Glomerular endothelial cell (primary cell): ENCODE measurements at regions not wholly inside any gene's neighbourhood (a gene's known extent, or its start where the extent isn't known, plus 50 kb on each side); places are given as distances from the start of the nearest gene placed in this dataset.
"Not testable (repeated sequence)": the region's sequence is repeated elsewhere in the genome, so short reads cannot be mapped to it uniquely, and the experiment has no call there.

ENCODE experiments used
- DNase-seq: peaks from one replicate; pipeline ENCODE4 v3.0.0-alpha.2; 2011; ENCODE audit warnings: low read depth, low spot score; ENCODE audit errors: extremely low read depth

DNA sequence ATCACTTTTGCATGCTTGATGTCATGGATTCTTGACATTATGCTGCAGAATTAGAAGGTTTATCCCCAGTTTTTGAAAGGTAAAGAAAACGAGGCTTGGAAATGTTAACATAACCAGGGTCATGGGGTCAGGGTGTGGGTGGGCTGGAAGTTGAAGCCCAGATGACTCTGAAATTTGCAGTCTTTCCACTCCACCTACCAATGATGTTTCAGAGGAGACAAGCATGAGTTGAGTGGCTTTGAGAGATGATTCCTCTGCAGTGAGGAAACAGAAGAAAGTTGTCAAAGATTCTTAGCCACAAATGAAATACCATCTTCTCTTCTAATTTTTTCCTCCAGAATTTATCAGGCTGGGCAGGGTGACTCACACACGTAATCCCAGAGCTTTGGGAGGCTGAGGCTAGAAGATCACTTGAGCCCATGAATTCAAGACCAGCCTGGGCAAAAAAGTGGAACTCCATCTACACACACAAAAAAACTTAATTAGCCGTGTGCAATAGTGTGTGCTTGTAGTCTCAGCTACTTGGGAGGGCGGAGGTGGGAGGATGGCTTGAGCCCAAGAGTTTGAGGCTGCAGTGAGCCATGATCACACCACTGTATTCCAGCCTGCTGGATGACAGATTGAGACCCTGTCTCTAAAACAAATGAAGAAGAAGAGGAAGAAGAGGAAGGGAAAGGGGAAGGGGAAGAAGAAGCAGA, 239.1 kb upstream of the AUTS2 start:
- no peak for DNase-seq

DNA sequence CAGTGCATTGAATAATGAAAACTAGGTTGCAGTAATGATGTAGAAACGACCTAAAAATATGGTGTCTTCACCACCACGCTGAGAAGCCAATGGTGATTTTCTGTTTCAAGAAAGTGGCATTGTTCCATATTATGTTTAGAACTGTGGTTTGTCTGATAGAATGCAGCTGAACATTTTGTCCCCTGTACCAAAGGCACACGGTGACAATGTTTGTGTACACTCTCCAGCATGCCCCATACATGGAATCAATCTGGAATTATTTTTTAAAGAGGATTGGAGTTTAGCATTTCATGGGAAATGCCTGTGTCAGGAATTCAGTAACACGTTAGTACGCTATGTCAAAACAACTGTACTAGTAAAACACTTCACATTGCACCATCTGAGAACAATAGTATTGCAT, 237.4 kb upstream of the AUTS2 start:
- DNase-seq: no peak

DNA sequence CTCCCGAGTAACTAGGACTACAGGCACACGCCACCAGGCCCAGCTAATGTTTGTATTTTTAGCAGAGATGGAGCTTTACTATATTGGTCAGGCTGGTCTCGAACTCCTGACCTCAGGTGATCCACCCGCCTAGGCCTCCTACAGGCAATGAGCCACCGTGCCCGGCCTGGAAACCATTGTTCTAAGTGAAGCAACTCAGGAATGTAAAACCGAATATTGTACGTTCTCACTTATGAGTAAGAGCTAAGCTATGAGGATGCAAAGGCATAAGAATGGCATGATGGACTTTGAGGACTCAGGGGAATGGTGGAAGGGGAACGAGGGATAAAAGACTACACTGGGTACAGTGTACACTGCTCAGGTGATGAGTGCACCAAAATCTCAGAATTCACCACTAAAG, 235.1 kb upstream of the AUTS2 start:
- DNase-seq: no peak

DNA sequence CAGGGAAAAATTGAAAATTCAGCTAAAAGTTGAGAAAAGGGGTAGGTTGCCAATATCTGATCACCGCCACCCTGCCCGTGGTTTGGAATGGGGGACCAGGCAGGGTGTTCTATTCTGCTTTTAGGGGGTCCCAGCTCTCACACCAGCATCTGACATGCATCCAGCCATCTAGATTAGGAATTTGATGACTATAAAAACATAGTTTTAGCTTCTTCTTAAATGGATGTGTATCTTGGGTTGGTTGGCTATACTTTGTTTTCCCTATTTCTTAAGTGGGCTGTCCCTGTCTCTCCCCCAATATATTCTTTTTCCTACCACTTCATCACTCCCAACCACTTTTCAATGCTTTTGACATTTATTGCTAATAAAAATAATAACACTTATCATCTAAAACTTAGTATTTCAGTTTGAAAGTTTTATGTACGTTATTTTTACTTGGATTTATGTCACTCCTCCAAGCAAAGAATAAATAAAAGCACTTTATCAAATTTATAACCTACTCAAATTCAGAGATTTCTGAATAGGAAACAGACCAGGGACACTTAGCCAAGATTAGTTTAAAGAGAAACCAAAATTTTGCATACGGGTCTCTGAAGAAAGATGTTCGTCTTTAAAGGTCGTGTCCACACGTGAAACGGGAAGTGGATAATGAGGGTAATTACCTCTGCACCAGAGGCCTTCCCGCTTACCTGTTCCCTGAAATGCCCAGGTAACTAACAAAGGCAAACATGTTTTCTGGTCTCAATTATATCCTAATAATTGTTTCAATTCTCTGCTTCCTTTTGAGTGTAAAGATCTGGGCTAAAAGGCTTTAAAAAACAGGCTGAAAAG, 233.2 kb upstream of the AUTS2 start:
- no peak for DNase-seq

DNA sequence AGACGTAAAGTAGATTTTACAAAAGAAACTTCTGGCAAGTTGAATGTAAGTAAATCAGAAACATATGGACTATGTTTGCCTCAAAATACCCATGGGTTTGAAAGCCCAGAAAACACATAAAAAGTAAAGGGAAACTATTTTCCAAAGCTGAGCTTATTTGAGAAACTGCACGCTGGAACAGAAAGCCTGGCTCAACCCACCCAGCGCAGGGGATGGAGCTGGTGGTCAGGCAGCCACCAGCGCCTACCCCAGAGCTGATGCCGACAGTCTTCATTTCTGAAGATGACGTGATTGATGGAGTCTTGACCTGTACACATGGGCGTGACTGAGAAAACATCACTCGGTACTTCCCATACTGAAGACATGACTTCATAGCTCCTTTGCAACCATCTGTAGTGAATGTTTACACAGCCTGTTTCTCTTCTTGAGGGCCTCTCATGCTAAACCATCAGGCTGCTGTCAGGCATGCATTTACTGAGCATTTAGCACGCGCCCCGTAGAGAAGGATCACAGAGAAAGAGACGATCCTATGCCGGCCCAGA, 232.6 kb upstream of the AUTS2 start:
- no peak for DNase-seq

DNA sequence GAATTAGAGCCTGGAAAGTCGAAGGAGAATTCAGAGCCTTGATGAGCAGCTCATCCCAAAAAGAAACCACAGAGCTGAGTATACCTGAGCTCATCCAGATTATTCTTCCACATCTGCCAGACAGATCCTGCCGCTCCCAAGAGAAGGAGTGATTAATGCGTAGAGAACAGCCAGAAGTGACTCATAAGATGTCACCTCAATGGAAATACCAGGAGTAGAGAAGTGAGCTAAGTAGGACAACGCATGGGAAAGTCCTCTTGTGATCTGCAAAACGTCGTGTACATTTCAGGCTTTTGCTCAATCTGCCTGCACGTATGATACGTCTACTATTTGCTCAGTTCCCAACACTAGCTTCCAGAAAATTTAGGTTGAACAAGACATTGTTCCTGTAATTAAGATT, 230.5 kb upstream of the AUTS2 start:
- DNase-seq: no peak

DNA sequence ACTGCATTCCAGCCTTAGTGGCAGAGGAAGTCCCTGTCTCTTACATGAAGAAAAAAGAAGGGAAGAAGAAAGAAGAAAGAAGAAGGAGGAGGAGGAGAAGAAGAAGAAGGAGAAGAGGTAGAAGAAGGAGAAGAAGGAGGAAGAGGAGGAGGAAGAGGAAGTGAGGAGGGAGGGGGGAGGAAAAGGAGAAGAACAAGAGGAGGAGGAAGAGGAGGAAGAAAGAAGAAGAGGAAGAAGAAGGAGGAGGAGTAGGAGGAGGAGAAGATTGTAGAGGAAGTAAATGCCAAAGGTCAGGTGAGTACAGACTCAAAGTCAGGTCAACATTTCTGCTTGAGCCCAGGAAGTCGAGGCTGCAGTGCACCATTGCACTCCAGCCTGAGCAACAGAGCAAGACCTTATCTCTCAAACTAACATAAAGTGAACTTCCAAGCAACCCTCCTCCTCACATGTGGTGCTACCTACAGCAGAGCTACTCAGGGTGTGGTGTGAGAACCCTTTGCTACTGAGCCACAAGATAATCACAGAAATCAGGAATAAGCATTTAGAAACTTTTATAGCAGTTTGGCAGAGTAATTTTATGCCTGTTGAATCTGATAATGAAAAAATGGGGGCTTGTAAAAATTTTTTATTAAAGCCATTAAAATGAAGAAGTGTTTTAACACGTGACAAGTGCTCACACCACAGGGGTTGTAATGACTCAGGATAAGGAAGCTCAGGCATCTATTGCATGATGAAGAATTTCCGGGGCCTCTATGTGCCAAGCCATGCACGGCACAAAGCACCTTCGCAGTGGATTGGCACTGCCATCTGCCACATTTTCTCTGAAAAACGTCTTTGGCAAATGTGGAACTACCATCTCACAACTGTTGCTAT, 224.9 kb upstream of the AUTS2 start:
- no peak for DNase-seq

DNA sequence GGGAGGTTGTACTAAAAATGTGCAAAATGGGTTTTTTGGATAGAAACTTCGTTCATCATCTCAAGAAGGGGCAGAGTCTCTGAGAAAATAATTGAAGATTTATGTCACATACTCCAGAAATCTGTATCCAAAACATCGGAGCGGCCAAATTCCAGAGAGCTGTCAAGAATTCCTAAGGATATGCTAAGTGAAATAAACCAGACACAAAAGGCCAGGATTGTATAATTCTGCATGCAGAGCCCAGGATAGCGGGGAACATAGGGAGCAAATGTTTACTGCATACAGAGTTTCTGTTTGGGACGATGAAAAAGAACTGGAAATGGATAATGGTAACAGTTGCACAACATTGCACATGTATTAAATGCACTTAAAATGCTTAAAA, 224.2 kb upstream of the AUTS2 start:
- DNase-seq: no peak

DNA sequence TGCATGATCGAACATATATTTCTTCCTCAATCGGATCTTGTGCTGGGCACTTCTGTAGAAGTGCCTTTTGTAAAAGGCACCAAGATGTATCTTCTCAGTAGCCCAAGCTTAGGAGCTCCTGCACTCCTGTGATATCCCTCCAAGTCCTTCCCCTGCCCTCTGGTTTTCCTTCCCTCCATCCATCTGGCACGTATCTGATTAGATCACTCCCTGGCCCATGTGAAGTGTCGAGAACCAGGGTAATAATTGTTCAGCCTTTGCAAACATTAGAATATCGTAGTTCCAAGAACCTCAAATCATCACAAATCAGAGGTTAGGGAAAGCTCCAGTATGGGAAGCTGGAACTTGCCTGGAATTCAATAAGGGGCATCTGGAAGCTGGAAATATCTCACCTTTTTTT, 221.1 kb upstream of the AUTS2 start:
- DNase-seq: no peak

DNA sequence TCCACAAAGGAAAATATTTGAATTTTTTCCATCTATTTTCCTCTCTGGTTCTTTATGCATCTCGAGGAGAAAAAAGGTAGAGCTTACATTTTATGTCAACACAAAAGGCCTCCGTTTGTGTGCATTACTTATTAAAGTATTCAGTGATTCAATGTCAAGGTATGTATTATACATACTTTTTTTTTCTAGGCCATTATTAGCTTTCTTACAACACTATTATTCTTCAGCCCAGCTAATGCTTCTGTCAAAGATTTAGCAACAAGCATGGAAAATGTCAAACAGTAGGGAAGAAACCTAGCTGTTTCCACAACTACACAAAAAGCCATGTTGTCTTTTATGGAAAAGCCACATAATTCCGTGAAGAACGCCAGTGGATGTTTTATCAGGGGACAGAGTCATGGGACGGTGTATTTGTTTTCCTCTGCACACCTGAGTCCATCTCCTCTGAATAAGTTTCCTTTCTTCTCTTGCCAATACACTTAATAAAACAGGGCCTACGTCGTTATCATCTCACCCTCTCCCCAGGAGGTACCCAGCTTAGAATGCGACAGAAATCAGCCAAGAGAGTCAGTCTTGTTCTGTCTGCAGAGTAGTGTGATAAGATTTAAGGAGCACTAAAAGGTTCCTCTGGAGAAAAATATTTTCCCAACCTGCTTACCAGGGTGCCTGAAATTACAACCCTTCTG, 209.7 kb upstream of the AUTS2 start:
- DNase-seq: no peak

DNA sequence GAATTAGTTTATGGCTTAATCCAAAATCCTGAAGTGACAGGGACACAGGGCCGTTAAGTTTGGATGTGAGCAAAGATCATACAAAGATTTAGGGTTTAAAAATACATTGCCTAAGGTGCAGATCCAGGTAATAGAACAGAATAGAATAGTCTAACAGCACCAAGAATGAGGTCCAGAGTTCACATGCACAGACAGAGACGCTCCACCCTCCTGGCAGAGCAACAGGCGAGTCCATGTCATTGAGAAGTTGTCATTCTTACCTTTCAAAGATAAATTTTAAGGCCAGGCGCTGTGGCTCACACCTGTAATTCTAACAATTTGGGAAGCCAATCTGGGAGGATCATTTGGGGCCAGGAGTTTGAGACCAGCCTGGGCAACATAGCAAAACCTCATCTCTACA, 209.1 kb upstream of the AUTS2 start:
- DNase-seq: no peak

DNA sequence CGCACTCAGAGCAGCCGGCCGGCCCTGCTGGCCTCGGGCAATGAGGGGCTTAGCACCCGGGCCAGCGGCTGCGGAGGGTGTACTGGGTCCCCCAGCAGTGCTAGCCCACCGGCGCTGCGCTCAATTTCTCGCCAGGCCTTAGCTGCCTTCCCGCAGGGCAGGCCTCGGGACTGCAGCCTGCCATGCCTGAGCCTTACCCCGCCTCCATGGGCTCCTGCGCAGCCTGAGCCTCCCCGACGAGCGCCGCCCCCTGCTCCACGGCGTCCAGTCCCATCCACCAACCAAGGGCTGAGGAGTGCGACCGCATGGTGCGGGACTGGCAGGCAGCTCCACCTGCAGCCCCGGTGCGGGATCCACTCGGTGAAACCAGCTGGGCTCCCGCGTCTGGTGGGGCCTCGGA, 204.4 kb upstream of the AUTS2 start:
- DNase-seq: not testable (repeated sequence)

DNA sequence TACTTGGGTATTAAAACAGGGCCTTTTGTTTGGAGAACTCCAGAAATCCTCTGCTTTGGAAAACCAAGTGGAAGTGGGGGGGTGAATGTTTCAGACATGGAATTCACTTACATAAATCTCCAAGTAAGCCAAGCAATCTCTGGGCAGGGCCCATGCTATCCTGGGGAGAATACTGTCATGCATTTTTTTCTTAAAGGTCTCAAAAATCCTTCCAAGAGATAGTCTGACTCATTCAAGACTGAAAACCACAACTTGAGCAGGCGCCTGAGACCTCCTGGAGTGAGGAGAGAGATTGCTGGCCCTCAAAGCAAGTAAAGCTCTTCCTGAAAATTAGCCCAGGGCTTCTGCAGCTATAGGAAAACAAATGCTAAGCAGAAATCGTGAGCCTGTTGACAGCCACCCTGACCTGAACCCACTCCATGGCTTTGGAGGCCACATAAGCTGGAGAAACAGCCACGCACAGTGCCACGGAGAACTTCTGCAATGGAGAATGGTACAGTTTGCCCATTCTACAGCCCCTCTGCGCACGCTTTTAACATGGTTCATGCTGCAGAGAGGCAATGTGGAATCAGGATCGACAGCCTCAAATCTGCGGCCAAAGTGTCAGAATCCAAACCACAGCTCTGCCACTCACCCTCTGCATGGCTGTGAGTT, 203.1 kb upstream of the AUTS2 start:
- DNase-seq: no peak

DNA sequence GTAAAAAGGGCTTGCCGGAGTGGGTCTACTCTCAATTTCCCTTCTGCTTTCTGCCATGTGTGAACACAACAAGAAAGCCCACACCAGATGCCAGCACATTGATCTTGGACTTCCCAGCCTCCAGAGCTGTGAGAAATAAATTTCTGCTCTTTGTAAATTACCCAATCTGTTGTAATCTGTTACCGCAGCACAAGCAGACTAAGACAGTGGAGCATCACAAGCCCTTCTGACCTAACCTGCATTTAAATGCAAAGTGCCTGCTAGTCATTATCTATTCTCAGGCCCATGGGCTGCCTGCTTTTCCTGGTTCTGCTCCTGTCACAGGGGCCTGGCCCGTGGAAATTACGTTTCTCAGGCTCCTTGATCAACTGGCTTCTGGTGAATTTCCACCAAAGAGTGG, 199.3 kb upstream of the AUTS2 start:
- no peak for DNase-seq

DNA sequence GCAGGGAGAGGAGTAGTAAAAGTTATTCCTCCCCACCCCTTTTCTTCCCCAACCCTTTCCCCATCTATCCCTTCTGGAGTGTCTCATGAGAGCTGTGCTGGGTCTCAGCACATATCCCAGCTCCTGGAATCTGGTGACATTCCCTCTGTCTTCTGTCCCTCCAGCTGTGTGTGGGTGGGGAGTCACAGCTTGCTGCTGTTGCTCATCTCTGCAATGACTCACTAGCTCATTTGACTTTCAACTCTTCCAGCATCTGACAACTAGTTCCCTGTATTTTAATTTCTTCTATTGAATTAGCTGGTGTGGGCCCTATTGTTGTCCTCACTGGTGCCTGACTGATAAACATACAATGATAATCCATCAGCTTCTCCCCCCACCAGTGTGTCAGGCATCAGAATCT, 198.9 kb upstream of the AUTS2 start:
- DNase-seq: no peak

DNA sequence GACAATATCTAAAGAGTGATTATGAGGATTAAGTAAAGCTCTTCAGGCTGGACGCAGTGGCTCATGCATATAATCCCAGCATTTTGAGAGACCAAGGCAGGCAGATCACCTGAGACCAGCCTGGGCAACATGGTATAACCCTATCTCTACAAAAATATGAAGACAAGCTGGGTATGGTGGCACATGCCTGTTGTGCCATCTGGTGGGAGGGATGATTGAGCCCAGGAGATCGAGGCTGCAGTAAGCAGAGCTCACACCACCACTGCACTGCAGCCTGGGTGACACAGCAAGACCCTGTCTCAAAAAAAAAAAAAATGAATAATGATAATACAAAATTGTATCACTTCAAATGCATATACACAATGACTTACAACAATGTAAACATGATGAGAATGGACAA, 195.6 kb upstream of the AUTS2 start:
- no peak for DNase-seq

DNA sequence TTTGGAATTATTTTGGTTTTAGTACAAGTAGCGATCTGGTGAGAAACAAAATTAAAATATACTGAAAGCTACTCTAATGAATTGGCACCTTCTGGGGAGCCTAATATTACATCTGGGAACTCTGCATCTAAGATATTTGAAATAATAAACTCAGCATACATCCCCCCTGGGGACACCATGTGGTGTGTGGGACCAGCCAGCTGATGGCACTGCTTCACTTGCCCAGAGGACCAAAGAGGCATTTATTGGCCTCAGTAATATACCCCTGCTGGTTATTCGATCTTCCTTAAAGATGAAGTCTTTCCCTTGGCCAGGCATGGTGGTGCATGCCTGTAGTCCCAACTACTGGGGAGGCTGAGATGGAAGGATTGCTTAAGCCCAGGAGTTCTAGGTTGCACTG, 195.1 kb upstream of the AUTS2 start:
- no peak for DNase-seq

DNA sequence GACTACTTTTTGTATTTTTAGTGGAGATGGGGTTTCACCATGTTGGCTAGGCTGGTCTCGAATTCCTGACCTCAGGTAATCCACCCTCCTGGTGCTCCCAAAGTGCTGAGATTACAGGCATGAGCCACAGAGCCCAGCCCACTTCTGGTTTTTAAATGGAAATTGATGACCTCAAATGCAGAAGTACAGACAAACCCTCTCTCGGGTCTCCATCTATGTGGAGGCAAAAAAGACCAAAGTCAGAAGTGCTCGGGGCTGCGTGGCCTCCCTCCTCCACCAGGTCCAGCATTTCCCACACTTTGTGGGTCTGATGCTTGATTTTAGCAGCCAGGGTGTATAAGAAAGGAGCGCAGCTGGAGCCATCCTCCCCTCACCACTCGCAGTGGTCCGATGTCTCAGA, 187.3 kb upstream of the AUTS2 start:
- no peak for DNase-seq

DNA sequence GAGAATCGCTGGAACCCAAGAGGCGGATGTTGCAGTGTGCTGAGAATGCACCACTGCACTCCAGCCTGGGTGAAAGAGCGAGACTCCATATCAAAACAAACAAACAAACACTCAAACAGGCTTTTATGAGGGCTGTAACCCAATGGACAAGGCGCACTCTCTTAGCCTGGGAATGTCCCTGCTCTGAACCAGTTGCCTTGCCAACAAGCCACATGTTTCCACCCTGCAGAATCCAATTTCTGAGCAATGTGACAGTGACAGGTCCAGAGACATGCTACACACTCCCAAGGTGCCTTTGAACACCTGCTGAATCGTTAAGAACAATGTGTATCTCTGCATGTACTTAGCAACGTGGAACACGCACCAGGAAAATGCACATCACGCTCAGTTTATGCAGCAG, 186.8 kb upstream of the AUTS2 start:
- DNase-seq: no peak
